ENCODE measurements at regions not wholly inside any gene's neighbourhood (a gene's known extent, or its start where the extent isn't known, plus 50 kb on each side); places are given as distances from the start of the nearest gene placed in this dataset.
A peak's percentile ranks its signal among the peaks of the same experiment; 100 is the strongest.
"Not testable (repeated sequence)": the region's sequence is repeated elsewhere in the genome, so short reads cannot be mapped to it uniquely, and the experiment has no call there.

- H3K27me3 Mint-ChIP-seq: no peaks in the 10 kb centered on the region
- H3K27ac ChIP-seq (ENCODE audit: low read depth, low read length): no peak overlapping the region
- H3K9me3 ChIP-seq (ENCODE audit: low read length): no peaks in the 10 kb centered on the region
- CTCF ChIA-PET: no interaction called here
- H3K36me3 ChIP-seq (ENCODE audit: insufficient read depth, low read length): no peaks in the 10 kb centered on the region
- H3K27me3 ChIP-seq (ENCODE audit: insufficient read depth, low read length, poor library complexity, severe bottlenecking): no peaks in the 10 kb centered on the region
- peaks cover 0 to 5% (median 0%) of the 10 kb centered on the region in 5 donors for H3K9me3 Mint-ChIP-seq
- H3K27ac Mint-ChIP-seq: no peak overlapping the region
- no peaks in the 10 kb centered on the region for H3K4me1 ChIP-seq (ENCODE audit: insufficient read depth, low read length)
- no peak for DNase-seq
- no peak overlapping the region for H3K4me3 ChIP-seq (ENCODE audit: low read length)
- POLR2A ChIA-PET: no interaction called here
- no peaks in the 10 kb centered on the region for H3K4me1 Mint-ChIP-seq
- no peak overlapping the region for H3K4me3 Mint-ChIP-seq
- no peaks in the 10 kb centered on the region for H3K36me3 Mint-ChIP-seq
Measured at GRCh38 chrX:112247714-112248113, 165.1 kb upstream of the TRPC5 start.

GRCh38 chrX:112235547-112235946 lies 153.0 kb upstream of the TRPC5 start:
- Histone ChIP-seq H3K9me3 (ENCODE audit: low read length) (no peaks in the 10 kb centered on the region), H3K27me3 (ENCODE audit: insufficient read depth, low read length, poor library complexity, severe bottlenecking) (no peaks in the 10 kb centered on the region), H3K4me1 (ENCODE audit: insufficient read depth, low read length) (no peaks in the 10 kb centered on the region), H3K27ac (ENCODE audit: low read depth, low read length) (no peak overlapping the region), H3K4me3 (ENCODE audit: low read length) (no peak overlapping the region), H3K36me3 (ENCODE audit: insufficient read depth, low read length) (no peaks in the 10 kb centered on the region)
- Mint-ChIP-seq H3K36me3 (no peaks in the 10 kb centered on the region), H3K4me3 (no peak overlapping the region), H3K27me3 (no peaks in the 10 kb centered on the region), H3K9me3 (peaks cover 0 to 1% (median 0%) of the 10 kb centered on the region in 5 donors), H3K4me1 (no peaks in the 10 kb centered on the region), H3K27ac (no peak overlapping the region)
- CTCF ChIA-PET: no interaction called here
- no peak for DNase-seq
- POLR2A ChIA-PET: no interaction called here

DNA sequence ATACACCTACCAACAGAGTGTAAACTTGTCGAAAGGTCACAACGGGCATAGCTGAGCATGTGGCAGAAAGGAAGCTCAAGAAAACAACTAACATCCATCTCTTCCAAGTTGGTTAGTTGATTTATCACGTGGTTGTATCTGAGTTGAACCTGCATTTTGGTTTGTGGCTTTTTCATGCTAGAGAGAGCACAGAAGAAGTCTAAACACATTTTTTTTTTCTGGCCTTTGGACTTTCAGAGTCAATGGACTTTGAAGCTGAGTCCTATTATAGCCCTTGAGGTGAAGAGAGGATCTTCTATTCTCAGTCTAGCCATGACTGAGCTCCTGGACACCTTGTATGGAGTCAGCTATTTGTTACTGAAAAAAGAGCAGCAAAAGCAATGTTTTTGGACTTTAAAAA lies 150.6 kb upstream of the TRPC5 start:
- H3K9me3 Mint-ChIP-seq: peaks cover 0 to 1% (median 0%) of the 10 kb centered on the region in 5 donors
- no peak for DNase-seq
- H3K4me1 ChIP-seq (ENCODE audit: insufficient read depth, low read length): no peaks in the 10 kb centered on the region
- no peaks in the 10 kb centered on the region for H3K27me3 ChIP-seq (ENCODE audit: insufficient read depth, low read length, poor library complexity, severe bottlenecking)
- H3K36me3 ChIP-seq (ENCODE audit: insufficient read depth, low read length): no peaks in the 10 kb centered on the region
- no peak overlapping the region for H3K27ac Mint-ChIP-seq
- no peaks in the 10 kb centered on the region for H3K36me3 Mint-ChIP-seq
- H3K4me3 ChIP-seq (ENCODE audit: low read length): no peak overlapping the region
- no peak overlapping the region for H3K4me3 Mint-ChIP-seq
- no peaks in the 10 kb centered on the region for H3K9me3 ChIP-seq (ENCODE audit: low read length)
- ChIA-PET CTCF (no interaction called here), POLR2A (no interaction called here)
- no peak overlapping the region for H3K27ac ChIP-seq (ENCODE audit: low read depth, low read length)
- no peaks in the 10 kb centered on the region for H3K4me1 Mint-ChIP-seq
- H3K27me3 Mint-ChIP-seq: no peaks in the 10 kb centered on the region

GRCh38 chrX:112226795-112227194 lies 144.2 kb upstream of the TRPC5 start:
- H3K4me1 Mint-ChIP-seq; H3K36me3 Mint-ChIP-seq; H3K4me1 ChIP-seq (ENCODE audit: insufficient read depth, low read length); H3K9me3 Mint-ChIP-seq; H3K27ac Mint-ChIP-seq; H3K36me3 ChIP-seq (ENCODE audit: insufficient read depth, low read length); H3K27ac ChIP-seq (ENCODE audit: low read depth, low read length); POLR2A ChIA-PET; H3K27me3 ChIP-seq (ENCODE audit: insufficient read depth, low read length, poor library complexity, severe bottlenecking); DNase-seq; H3K9me3 ChIP-seq (ENCODE audit: low read length); H3K4me3 ChIP-seq (ENCODE audit: low read length); H3K4me3 Mint-ChIP-seq; H3K27me3 Mint-ChIP-seq; CTCF ChIA-PET: not testable (repeated sequence)

DNA sequence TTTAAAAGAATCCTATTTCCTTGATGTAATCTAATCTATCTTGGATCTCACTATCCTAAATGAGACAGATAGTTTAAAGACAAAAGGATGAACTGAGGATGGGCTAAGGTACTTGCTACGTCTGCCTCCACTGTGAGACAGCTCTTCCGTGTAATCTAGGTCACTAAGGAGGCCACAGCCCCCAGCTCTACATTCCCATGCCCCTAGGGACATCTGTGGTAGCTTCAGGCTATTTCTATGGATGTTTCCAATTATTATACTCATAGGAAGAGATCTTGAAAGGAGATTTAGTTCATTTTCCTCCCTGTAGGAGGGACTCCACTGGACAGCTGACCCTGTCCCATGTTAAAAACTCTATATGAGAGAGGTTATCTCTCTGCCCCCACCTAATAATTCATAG lies 140.8 kb upstream of the TRPC5 start:
- H3K27me3 ChIP-seq (ENCODE audit: insufficient read depth, low read length, poor library complexity, severe bottlenecking): no peaks in the 10 kb centered on the region
- Mint-ChIP-seq H3K4me3 (peak overlapping the region in 1 of 7 donors; percentile 33), H3K27me3 (peaks cover 0 to 6% of the 10 kb centered on the region in 2 donors), H3K27ac (no peak overlapping the region), H3K9me3 (no peaks in the 10 kb centered on the region), H3K4me1 (no peaks in the 10 kb centered on the region), H3K36me3 (no peaks in the 10 kb centered on the region)
- POLR2A ChIA-PET: no interaction called here
- DNase-seq: no peak
- H3K9me3 ChIP-seq (ENCODE audit: low read length): no peaks in the 10 kb centered on the region
- no peak overlapping the region for H3K27ac ChIP-seq (ENCODE audit: low read depth, low read length)
- no peak overlapping the region for H3K4me3 ChIP-seq (ENCODE audit: low read length)
- H3K4me1 ChIP-seq (ENCODE audit: insufficient read depth, low read length): no peaks in the 10 kb centered on the region
- H3K36me3 ChIP-seq (ENCODE audit: insufficient read depth, low read length): no peaks in the 10 kb centered on the region
- CTCF ChIA-PET: no interaction called here

DNA sequence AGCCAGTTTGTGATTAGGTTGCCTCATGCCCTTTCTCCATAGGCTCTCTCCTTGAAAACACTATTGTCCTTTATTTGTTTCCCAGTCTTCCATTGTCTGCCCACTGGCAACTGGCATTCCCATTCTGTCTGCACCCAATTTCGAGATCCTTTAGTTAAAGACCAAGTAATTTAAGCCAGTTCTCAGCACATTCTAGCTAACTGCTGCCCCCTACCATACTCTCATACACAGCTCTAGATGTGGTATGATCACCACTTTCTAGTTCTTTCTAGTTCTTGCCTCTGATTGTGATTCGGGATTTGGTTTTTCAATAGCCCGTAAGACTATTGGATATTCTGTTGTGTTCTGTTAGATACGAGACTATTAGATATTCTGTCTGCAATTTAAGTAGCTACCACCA lies 135.8 kb upstream of the TRPC5 start:
- peaks cover 0 to 3% of the 10 kb centered on the region in 2 donors for H3K27me3 Mint-ChIP-seq
- H3K27ac Mint-ChIP-seq: no peak overlapping the region
- H3K36me3 ChIP-seq (ENCODE audit: insufficient read depth, low read length): no peaks in the 10 kb centered on the region
- H3K4me1 ChIP-seq (ENCODE audit: insufficient read depth, low read length): no peaks in the 10 kb centered on the region
- H3K27ac ChIP-seq (ENCODE audit: low read depth, low read length): no peak overlapping the region
- no peaks in the 10 kb centered on the region for H3K36me3 Mint-ChIP-seq
- DNase-seq: no peak
- H3K27me3 ChIP-seq (ENCODE audit: insufficient read depth, low read length, poor library complexity, severe bottlenecking): no peaks in the 10 kb centered on the region
- ChIA-PET CTCF (no interaction called here), POLR2A (no interaction called here)
- no peaks in the 10 kb centered on the region for H3K9me3 ChIP-seq (ENCODE audit: low read length)
- no peaks in the 10 kb centered on the region for H3K9me3 Mint-ChIP-seq
- no peak overlapping the region for H3K4me3 Mint-ChIP-seq
- H3K4me1 Mint-ChIP-seq: no peaks in the 10 kb centered on the region
- no peak overlapping the region for H3K4me3 ChIP-seq (ENCODE audit: low read length)

GRCh38 chrX:112211459-112211858 lies 128.9 kb upstream of the TRPC5 start:
- H3K4me1 Mint-ChIP-seq: no peaks in the 10 kb centered on the region

GRCh38 chrX:112197840-112198239 lies 115.3 kb upstream of the TRPC5 start:
- no peaks in the 10 kb centered on the region for H3K4me1 ChIP-seq (ENCODE audit: insufficient read depth, low read length)
- no peaks in the 10 kb centered on the region for H3K9me3 Mint-ChIP-seq
- no peaks in the 10 kb centered on the region for H3K9me3 ChIP-seq (ENCODE audit: low read length)
- no peak overlapping the region for H3K4me3 ChIP-seq (ENCODE audit: low read length)
- H3K27ac ChIP-seq (ENCODE audit: low read depth, low read length): no peak overlapping the region
- POLR2A ChIA-PET: no interaction called here
- CTCF ChIA-PET: no interaction called here
- H3K27me3 ChIP-seq (ENCODE audit: insufficient read depth, low read length, poor library complexity, severe bottlenecking): no peaks in the 10 kb centered on the region
- no peak for DNase-seq
- H3K27me3 Mint-ChIP-seq: peaks cover 0 to 3% of the 10 kb centered on the region in 2 donors
- H3K4me3 Mint-ChIP-seq: no peak overlapping the region
- H3K36me3 ChIP-seq (ENCODE audit: insufficient read depth, low read length): no peaks in the 10 kb centered on the region
- no peak overlapping the region for H3K27ac Mint-ChIP-seq
- H3K36me3 Mint-ChIP-seq: no peaks in the 10 kb centered on the region
- H3K4me1 Mint-ChIP-seq: no peaks in the 10 kb centered on the region

More at GRCh38 chrX:112211459-112211858, 128.9 kb upstream of the TRPC5 start:
- Histone ChIP-seq H3K27ac (ENCODE audit: low read depth, low read length) (no peak overlapping the region), H3K9me3 (ENCODE audit: low read length) (no peaks in the 10 kb centered on the region), H3K27me3 (ENCODE audit: insufficient read depth, low read length, poor library complexity, severe bottlenecking) (no peaks in the 10 kb centered on the region), H3K36me3 (ENCODE audit: insufficient read depth, low read length) (no peaks in the 10 kb centered on the region), H3K4me3 (ENCODE audit: low read length) (no peak overlapping the region), H3K4me1 (ENCODE audit: insufficient read depth, low read length) (no peaks in the 10 kb centered on the region)
- ChIA-PET POLR2A (no interaction called here), CTCF (no interaction called here)
- Mint-ChIP-seq H3K4me3 (no peak overlapping the region), H3K9me3 (no peaks in the 10 kb centered on the region), H3K27ac (no peak overlapping the region), H3K27me3 (no peaks in the 10 kb centered on the region), H3K36me3 (no peaks in the 10 kb centered on the region)
- no peak for DNase-seq

DNA sequence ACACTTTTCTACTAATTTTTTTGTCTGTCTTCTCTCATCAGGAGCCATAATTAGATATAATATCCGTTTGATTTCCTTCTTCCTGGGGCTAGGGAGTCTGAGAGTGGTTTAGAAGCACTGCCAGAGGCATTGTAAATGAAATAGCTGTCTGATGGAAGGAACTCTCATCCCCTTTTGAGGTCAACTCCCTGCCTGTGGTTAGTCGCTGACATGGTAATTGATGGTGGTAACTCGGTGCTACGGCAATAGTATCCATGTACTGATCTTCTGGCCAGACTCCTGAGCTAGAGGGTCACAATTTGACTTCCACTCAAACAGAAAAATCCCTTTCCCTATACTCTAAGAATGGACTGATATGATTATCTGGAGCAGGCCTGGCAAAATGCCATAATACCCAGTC lies 108.1 kb upstream of the TRPC5 start:
- Histone ChIP-seq H3K27me3 (ENCODE audit: insufficient read depth, low read length, poor library complexity, severe bottlenecking) (no peaks in the 10 kb centered on the region), H3K4me3 (ENCODE audit: low read length) (no peak overlapping the region), H3K4me1 (ENCODE audit: insufficient read depth, low read length) (no peaks in the 10 kb centered on the region), H3K36me3 (ENCODE audit: insufficient read depth, low read length) (no peaks in the 10 kb centered on the region), H3K9me3 (ENCODE audit: low read length) (no peaks in the 10 kb centered on the region), H3K27ac (ENCODE audit: low read depth, low read length) (no peak overlapping the region)
- POLR2A ChIA-PET: no interaction called here
- Mint-ChIP-seq H3K4me3 (no peak overlapping the region), H3K9me3 (no peaks in the 10 kb centered on the region), H3K36me3 (no peaks in the 10 kb centered on the region), H3K27ac (no peak overlapping the region), H3K4me1 (no peaks in the 10 kb centered on the region), H3K27me3 (no peaks in the 10 kb centered on the region)
- CTCF ChIA-PET: no interaction called here
- no peak for DNase-seq
